MG63 (cell line): ENCODE measurements at regions not wholly inside any gene's neighbourhood (a gene's known extent, or its start where the extent isn't known, plus 50 kb on each side); places are given as distances from the start of the nearest gene placed in this dataset.
"Not testable (repeated sequence)": the region's sequence is repeated elsewhere in the genome, so short reads cannot be mapped to it uniquely, and the experiment has no call there.

ENCODE experiments used
- DNase-seq: peaks from one replicate; pipeline ENCODE4 v3.0.0-alpha.2; 2020
- H3K27me3 ChIP-seq: fragments of 250-450 bp; sonication (Bioruptor Pico); 2 replicates; pipeline ENCODE4 v1.5.1; 2020; ENCODE audit warnings: mild to moderate bottlenecking, moderate library complexity
- H3K36me3 ChIP-seq: fragments of 250-450 bp; sonication (Bioruptor Pico); 2 replicates; pipeline ENCODE4 v1.5.1; 2020; ENCODE audit warnings: mild to moderate bottlenecking, moderate library complexity
- H3K4me3 ChIP-seq: fragments of 250-450 bp; sonication (Bioruptor Pico); 2 replicates; pipeline ENCODE4 v1.5.1; 2020; ENCODE audit warnings: mild to moderate bottlenecking, moderate library complexity
- H3K9me3 ChIP-seq: fragments of 250-450 bp; sonication (Bioruptor Pico); 2 replicates; pipeline ENCODE4 v1.5.1; 2020; ENCODE audit warnings: mild to moderate bottlenecking, moderate library complexity

DNA sequence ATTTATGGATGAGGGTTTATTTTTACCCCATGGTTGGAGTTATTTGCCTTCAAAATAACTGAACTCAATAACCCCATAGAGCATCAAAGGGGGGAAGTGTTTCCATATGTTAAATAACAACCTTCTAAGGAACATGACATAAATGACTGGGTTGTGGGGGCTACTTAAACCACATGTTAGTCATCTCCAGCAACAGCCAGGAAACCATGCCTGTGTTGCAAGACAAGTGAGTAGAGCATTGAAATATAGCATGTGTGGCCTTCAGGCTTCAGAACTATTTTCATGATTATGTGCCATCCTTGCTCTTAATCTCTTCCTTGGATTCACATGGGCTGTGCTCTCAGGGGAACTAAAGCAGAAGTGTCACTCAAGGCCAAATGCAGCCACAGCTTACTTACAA lies 431.2 kb downstream of the AGTPBP1 start:
- DNase-seq, result no peak
- Histone ChIP-seq H3K9me3 (no peaks in the 10 kb centered on the region), H3K4me3 (no peak overlapping the region), H3K27me3 (no peaks in the 10 kb centered on the region), H3K36me3 (no peaks in the 10 kb centered on the region)

DNA sequence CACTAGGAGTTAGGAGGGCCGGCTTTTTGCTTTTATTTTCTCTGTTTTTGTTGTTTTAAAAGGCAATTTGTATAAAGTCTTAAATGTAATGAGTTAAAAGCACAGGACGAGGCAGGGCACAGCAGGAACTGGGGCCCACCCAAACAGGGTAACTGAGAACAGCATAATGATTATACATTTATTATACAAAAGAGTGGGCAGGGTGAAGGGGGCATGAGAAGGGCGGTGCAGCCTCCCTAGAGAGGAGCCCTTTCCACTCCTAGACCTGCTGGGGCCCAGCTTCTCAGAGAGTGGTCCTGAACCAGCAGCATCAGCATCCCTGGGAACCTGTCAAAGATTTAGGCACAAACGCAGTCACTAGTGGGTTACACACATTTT lies 438.0 kb downstream of the AGTPBP1 start:
- Histone ChIP-seq H3K27me3 (no peaks in the 10 kb centered on the region), H3K36me3 (no peaks in the 10 kb centered on the region), H3K4me3 (no peak overlapping the region), H3K9me3 (no peaks in the 10 kb centered on the region)
- no peak for DNase-seq

DNA sequence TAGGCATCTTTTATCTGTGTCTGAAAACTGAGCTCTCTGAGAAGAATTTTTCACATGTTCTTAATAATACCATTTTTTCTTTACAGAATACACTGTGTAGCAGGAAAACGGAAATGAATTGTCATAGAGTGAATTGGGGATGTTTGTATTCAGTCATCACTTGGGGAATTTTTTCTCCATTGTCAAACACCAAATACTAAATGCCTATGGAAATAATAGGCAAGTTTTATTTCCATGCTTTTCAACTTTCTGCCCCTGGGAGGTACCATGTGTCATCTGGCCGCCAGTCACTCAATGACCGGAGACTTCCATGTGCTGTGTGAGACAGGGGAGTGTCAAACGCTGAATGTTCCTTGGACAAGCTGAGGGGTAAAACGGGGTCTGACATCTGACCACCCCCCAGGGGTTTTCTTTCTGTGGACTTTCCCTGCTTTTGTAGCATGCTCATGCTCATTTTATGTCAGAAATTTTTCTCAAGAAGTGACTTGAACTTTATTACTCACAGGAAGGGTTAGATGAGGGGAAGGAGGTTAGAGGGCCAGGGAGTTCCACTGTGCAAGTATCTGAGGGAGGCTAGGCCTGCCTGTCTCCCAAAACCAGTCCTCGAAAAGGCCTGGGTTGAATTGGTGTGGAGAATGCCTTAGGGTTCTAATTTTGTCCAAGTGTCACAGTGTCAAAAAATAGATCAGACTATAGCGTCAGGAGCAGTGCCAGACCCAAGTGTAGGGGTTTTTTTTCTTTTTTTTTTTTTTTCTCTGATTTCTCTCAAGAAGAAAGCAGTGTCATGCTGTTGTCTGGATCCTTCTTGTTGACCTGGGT lies 438.6 kb downstream of the AGTPBP1 start:
- DNase-seq, result no peak
- no peaks in the 10 kb centered on the region for H3K27me3 ChIP-seq
- no peak overlapping the region for H3K4me3 ChIP-seq
- H3K36me3 ChIP-seq, result no peaks in the 10 kb centered on the region
- no peaks in the 10 kb centered on the region for H3K9me3 ChIP-seq

DNA sequence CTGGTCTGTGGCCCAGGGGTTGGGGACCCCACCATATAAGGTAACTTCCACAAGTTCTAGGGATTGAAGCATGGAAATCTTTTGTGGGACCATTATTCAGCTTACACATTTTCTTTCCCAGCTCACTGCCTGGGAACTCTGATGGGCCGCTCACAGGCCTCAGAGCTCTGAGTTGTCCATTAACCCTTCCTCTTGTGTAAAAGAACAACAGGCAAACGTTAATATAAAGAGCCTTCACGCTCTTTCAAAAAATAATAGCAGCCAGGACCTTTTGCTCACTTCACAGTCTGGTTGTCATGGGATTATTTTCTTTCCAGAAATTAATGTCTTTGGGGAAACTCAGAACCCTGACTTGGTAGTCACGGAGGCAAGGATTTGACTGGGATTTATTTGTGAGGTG lies 443.3 kb downstream of the AGTPBP1 start:
- no peaks in the 10 kb centered on the region for H3K9me3 ChIP-seq
- DNase-seq, result no peak
- no peaks in the 10 kb centered on the region for H3K36me3 ChIP-seq
- no peak overlapping the region for H3K4me3 ChIP-seq
- H3K27me3 ChIP-seq, result no peaks in the 10 kb centered on the region

DNA sequence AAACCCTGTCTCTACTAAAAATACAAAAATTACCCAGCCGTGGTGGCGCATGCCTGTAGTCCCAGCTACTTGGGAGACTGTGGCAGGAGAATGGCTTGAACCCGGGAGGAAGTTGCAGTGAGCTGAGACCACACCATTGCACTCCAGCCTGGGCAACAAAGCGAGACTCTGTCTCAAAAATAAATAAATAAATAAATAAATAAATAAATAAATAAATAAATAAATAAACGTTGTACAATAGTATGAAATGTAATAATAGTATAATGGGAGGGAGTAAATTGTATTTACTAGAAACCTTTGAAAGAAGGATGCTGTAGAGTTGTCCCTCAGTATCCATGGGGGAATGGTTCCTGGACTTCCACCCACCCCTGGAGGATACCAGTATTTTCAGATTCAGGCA lies 446.5 kb downstream of the AGTPBP1 start:
- H3K27me3 ChIP-seq, H3K36me3 ChIP-seq, H3K4me3 ChIP-seq, H3K9me3 ChIP-seq, DNase-seq: not testable (repeated sequence)

DNA sequence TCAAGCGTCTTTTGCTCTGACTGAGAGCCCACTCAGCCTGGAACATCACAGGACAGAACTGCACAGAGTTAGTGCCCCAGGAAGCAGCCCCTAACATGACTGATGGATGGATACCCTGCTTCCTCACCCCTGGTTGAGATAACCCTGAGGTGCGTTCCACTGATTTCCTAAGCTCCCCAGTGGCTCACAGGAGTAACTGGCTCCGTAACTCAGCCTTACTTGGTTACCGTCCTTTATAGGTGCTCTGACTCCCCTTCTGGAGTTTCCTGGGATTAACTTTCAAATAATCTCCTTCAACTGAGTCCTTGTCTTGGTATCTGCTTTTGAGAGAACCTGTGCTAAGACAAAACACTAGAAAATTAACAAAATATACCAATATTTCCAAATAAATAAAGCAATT lies 449.5 kb downstream of the AGTPBP1 start:
- H3K9me3 ChIP-seq, result no peaks in the 10 kb centered on the region
- H3K4me3 ChIP-seq, result no peak overlapping the region
- no peaks in the 10 kb centered on the region for H3K36me3 ChIP-seq
- H3K27me3 ChIP-seq, result no peaks in the 10 kb centered on the region
- no peak for DNase-seq

DNA sequence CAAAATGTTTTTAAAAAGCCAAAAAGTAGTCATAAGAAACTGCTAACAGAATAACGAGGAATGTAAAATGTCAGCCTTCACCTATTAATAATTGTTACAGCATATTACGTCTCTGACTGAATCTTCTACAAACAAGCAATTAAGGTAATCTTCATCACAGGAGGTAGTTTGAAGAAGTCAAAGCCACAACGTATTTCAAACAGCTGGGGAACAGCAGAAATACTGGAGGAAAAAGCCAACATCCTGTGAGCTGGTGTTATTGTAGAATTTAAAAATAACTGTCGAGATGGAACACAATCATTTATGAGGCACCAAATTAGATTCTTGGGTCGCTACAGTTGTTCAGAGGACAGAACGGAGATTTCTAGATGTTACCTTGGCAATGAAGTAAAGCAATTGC lies 450.5 kb downstream of the AGTPBP1 start:
- H3K27me3 ChIP-seq, result no peaks in the 10 kb centered on the region
- no peaks in the 10 kb centered on the region for H3K36me3 ChIP-seq
- no peaks in the 10 kb centered on the region for H3K9me3 ChIP-seq
- no peak overlapping the region for H3K4me3 ChIP-seq
- DNase-seq, result no peak

DNA sequence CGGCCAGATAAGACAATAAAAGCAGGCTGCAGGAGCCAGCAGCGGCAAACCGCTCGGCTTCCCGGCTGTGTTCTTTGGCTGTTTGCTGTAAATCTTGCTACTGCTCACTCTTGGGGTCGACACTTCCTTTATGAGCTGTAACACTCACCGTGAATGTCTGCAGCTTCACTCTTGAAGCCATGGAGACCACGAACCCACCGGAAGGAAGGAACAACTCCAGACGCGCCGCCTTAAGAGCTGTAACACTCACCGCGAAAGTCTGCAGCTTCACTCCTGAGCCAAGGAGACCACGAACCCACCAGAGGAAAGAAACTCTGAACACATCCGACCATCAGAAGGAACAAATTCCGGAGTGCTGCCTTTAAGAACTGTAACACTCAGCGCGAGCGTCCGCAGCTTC lies 451.7 kb downstream of the AGTPBP1 start:
- no peak for DNase-seq

DNA sequence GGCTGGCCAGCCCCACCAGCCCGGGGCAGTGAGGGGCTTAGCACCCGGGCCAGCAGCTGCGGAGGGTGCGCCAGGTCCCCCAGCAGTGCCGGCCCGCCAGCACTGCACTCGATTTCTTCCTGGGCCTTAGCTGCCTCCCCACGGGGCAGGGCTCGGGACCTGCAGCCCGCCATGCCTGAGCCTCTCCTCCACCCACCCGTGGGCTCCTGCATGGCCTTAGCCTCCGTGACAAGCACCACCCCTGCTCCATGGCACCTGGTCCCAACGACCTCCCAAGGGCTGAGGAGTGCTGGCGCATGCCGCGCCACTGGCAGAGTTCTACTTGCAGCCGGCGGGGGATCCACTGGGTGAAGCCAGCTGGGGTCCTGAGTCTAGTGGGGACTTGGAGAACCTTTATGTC lies 452.6 kb downstream of the AGTPBP1 start:
- Histone ChIP-seq H3K9me3 (no peaks in the 10 kb centered on the region), H3K36me3 (no peaks in the 10 kb centered on the region), H3K27me3 (no peaks in the 10 kb centered on the region), H3K4me3 (no peak overlapping the region)
- DNase-seq, result no peak

More for the DNA sequence above, 451.7 kb downstream of the AGTPBP1 start:
- no peaks in the 10 kb centered on the region for H3K27me3 ChIP-seq
- no peaks in the 10 kb centered on the region for H3K9me3 ChIP-seq
- no peak overlapping the region for H3K4me3 ChIP-seq
- no peaks in the 10 kb centered on the region for H3K36me3 ChIP-seq

DNA sequence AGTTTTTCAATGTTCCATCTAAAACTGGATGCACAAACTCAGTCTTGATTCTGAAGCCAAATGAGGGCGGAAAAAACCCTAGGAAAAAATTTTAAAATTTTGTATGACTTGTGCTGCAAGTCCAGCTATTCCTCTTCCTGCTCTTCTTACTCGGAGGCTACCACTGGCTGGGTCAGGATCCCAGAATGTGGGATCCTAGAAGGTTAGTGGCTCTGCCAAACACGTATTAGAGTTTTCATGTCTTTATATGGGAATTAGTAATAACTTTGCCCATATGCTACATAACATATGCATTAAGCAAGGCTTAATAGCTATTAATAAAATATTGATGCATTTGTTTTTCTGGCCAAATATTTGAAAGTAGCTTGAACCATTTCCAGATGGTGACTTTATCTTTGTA lies 458.3 kb downstream of the AGTPBP1 start:
- no peak for DNase-seq
- H3K4me3 ChIP-seq, result no peak overlapping the region

DNA sequence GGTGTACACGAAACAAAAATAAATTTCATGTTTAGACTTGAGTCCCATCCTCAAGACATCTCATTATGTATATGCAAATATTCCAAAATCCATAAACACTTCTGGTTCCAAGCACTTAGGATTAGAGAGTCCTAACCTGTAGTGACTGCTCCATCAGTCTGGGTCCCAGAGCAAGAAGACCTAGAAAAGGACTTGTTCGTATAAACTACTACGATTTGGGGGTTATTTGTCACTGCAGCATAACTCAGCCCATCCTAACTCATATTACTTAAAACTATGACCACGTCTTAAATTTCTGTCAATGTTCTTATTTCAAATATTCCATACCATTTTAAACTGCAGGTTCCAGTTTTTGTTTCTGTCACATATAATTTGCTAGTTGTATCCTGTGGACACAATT lies 463.0 kb downstream of the AGTPBP1 start:
- Histone ChIP-seq H3K36me3 (no peaks in the 10 kb centered on the region), H3K4me3 (no peak overlapping the region), H3K9me3 (no peaks in the 10 kb centered on the region), H3K27me3 (no peaks in the 10 kb centered on the region)
- no peak for DNase-seq

More for the DNA sequence above, 458.3 kb downstream of the AGTPBP1 start:
- Histone ChIP-seq H3K36me3 (no peaks in the 10 kb centered on the region), H3K9me3 (no peaks in the 10 kb centered on the region), H3K27me3 (no peaks in the 10 kb centered on the region)

DNA sequence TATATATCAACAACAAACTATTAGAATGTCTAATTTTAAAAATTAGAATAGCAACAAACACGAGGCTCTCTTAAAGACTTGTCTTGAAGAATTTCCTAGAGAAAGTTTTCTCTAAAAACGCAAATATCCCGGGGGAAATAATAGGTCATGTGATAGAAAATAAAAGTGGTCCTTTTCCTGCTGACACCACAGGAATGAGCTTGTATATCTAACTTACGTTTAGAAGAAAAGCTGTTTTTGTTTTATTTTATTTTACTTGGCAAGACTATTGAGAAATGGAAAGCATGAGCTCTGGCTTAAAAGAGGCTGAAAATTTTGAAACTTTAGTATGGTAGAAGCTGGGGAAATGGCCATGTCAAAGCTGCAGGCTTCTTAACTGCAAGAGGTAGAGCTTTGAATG lies 465.0 kb downstream of the AGTPBP1 start:
- Histone ChIP-seq H3K9me3 (no peaks in the 10 kb centered on the region), H3K27me3 (no peaks in the 10 kb centered on the region; the same call in 1 of the 2 replicates), H3K4me3 (no peak overlapping the region), H3K36me3 (no peaks in the 10 kb centered on the region)
- DNase-seq, result no peak

DNA sequence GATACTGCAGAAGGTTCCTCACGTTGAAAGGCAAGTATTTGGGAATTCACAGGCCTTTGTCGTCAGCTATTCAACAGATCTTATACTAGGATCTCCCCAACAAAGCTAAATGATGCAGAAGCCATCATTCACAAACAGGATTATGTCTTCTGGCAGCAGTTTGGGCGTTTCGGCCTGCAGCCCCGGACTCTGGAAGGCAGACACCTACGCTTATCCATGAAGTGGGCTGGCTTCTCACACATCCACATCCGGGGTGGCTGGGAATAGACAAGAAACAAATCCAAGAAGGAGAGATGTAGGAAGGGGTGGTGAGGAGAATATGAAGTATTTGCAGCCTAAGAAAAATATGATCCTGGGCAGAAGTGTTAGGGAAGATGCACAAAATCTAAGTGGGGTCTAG lies 471.9 kb downstream of the AGTPBP1 start:
- Histone ChIP-seq H3K9me3 (no peaks in the 10 kb centered on the region), H3K36me3 (no peaks in the 10 kb centered on the region), H3K4me3 (no peak overlapping the region), H3K27me3 (no peaks in the 10 kb centered on the region; the same call in 1 of the 2 replicates)
- DNase-seq, result no peak

DNA sequence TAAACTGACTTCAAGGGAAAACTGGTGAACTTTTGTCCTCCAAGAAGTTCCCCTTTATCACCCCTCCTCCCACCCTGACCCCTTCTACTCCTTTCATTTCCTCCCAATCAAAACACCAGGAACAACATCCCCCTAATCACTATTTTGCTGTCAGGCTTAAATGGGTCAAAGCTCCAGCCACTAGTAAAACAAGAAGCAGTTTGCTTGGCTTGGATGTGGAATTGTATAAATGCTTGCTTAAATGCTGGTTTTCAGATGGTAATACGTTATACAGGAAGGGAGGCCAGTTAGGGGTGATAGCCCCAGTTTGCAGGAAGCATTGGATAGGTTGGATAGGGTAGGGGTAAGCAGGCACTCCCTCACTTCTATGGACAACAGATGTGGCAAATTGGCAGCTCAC lies 473.6 kb downstream of the AGTPBP1 start:
- no peaks in the 10 kb centered on the region for H3K36me3 ChIP-seq
- no peak for DNase-seq
- H3K9me3 ChIP-seq, result no peaks in the 10 kb centered on the region
- H3K27me3 ChIP-seq, result no peaks in the 10 kb centered on the region; the same call in 1 of the 2 replicates
- no peak overlapping the region for H3K4me3 ChIP-seq

DNA sequence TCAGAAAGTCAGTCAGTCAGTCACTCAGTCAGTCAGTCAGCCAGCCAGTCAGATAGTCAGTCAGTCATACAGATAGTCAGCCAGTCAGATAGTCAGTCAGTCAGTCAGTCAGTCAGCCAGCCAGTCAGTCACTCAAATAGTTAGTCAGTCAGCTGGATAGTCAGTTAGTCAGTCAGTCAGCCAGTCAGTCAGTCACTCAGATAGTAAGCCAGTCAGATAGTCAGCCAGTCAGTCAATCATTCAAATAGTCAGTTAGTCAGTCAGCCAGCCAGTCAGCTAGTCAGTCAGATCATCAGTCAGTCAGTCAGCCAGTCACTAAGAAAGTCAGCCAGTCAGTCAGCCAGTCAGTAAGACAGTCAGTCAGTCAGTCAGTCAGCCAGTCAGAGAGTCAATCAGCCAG lies 477.1 kb downstream of the AGTPBP1 start:
- Histone ChIP-seq H3K9me3 (no peaks in the 10 kb centered on the region), H3K36me3 (no peaks in the 10 kb centered on the region), H3K4me3 (no peak overlapping the region), H3K27me3 (no peaks in the 10 kb centered on the region)
- DNase-seq, result no peak

DNA sequence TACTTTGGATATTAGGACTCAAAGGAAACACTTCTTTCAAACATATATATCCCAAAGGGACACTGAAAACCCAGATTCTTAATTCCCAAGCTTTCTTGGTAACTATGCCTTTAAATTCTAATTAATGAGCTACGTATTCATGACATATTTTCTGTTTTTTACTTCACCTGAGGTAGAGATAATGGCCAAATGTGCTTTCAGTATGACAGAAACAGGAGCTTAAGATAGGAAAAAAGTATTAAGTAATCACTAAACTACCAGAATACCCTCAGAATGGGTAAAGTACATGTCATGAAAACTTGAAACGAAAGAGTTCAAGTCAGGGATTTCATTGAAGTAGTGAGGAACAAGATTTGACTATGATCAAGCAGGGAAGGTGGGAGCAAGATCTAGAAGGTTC lies 478.5 kb downstream of the AGTPBP1 start:
- Histone ChIP-seq H3K9me3 (no peaks in the 10 kb centered on the region), H3K4me3 (no peak overlapping the region), H3K36me3 (no peaks in the 10 kb centered on the region), H3K27me3 (no peaks in the 10 kb centered on the region; the same call in 1 of the 2 replicates)
- DNase-seq, result no peak

DNA sequence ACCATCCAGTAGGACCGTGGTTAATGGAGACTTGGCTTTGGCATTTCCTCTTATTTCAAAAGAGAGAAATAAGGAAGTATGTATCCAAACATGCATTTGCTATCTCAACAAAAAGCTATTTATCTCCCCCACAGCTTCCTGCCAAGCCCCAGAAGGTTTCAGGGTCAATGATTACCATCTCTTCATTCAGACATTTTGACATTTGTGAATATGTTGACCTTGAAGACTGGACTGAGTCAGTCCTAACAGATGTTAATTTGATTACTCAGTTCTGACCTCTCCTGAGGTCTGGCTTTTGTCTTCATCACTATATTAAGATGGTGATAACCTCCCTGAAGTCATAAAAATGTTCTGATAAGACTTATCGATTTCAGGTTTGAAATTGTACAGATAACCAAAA lies 479.4 kb downstream of the AGTPBP1 start:
- DNase-seq, result no peak
- Histone ChIP-seq H3K4me3 (no peak overlapping the region), H3K36me3 (no peaks in the 10 kb centered on the region), H3K27me3 (no peaks in the 10 kb centered on the region; the same call in 1 of the 2 replicates), H3K9me3 (no peaks in the 10 kb centered on the region)

DNA sequence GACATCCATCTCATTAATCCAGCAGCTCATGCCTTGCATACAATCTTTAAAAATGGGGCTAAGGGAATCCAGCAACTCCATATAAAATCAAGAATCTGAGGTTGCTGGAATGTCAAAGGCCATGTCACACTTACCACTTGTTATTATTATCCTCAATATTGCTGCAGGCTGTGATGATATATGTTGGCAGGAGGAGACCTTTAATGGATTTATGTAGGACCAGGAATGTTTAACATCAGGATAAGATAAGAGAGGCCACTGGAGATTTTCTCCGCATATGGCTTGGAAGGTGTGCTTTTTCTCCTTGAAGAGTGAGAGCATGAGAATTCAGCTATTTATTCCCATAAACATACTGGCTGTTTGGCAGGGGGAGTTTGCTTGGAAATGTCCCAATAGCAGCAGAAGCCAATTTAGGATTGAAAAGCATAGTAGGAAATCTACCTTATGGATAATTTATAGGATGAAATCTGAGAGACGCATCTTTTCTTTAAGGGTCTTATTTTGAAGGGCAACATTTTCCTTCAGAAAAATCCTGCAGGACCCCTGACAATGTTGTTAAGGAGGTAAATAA lies 481.4 kb downstream of the AGTPBP1 start:
- no peak overlapping the region for H3K4me3 ChIP-seq
- no peaks in the 10 kb centered on the region for H3K36me3 ChIP-seq
- H3K9me3 ChIP-seq, result no peaks in the 10 kb centered on the region
- DNase-seq, result no peak
- H3K27me3 ChIP-seq, result no peaks in the 10 kb centered on the region; the same call in 1 of the 2 replicates
